ENCODE measurements at regions not wholly inside any gene's neighbourhood (a gene's known extent, or its start where the extent isn't known, plus 50 kb on each side); places are given as distances from the start of the nearest gene placed in this dataset.

DNA sequence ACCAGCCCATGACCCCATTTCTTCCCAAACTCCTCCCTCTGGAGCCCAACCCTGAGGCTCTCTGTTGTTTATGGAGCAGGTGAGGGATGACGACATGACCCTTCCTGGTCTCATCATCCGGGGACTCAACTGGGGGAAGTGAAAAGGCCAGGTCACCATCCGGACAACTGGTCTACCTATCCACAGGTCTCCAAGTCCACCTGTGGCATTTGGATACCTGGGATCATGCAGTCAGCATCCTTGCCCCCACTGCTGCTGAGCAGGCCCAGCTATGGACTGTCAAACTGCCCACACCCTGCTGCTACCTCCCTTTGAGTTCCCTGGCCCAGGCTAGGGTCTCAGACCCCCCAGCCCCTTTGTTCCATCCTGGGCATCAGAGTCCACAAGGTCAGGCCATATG lies 60.0 kb upstream of the LAPTM5 start:
- TF ChIP-seq YY1 (IDR thresholded peaks at IDR 0.05; ENCODE audit: insufficient read depth, insufficient read length): no peak
- no peak for TF ChIP-seq SUZ12 (IDR thresholded peaks at IDR 0.05; ENCODE audit: extremely low read depth, insufficient read depth, insufficient read length)
- TF ChIP-seq ZNF274 (IDR thresholded peaks at IDR 0.05; ENCODE audit: low read depth, low read length): no peak

All from NT2/D1 (cell line).